RWPE2 (cell line): ENCODE measurements at regions not wholly inside any gene's neighbourhood (a gene's known extent, or its start where the extent isn't known, plus 50 kb on each side); places are given as distances from the start of the nearest gene placed in this dataset.

ENCODE experiments used
- ATAC-seq: fragments of 200-7000 bp; cut with Tn5 transposase; 3 replicates; pipeline ENCODE4 v1.9.1; 2021; ENCODE audit warnings: low read depth
- DNase-seq: peaks from one replicate; pipeline ENCODE4 v3.0.0-alpha.2; 2020; ENCODE audit warnings: low spot score
- H3K27ac ChIP-seq: fragments of 450-650 bp; 2 replicates; pipeline ENCODE4 v1.5.1; 2017; ENCODE audit warnings: mild to moderate bottlenecking; ENCODE audit not compliant: poor library complexity, severe bottlenecking
- H3K27me3 ChIP-seq: fragments of 250-450 bp; sonication (Bioruptor Pico); 2 replicates; pipeline ENCODE4 v1.5.1; 2021; ENCODE audit warnings: mild to moderate bottlenecking, moderate library complexity; ENCODE audit not compliant: insufficient read depth, poor library complexity, severe bottlenecking
- H3K36me3 ChIP-seq: fragments of 250-450 bp; sonication (Bioruptor Pico); 2 replicates; pipeline ENCODE4 v1.5.1; 2020; ENCODE audit warnings: low read depth, mild to moderate bottlenecking, moderate library complexity
- H3K4me1 ChIP-seq: fragments of 250-450 bp; sonication (Bioruptor Pico); 2 replicates; pipeline ENCODE4 v1.5.1; 2021; ENCODE audit warnings: mild to moderate bottlenecking, moderate library complexity; ENCODE audit not compliant: insufficient read depth, poor library complexity, severe bottlenecking
- H3K4me3 ChIP-seq: fragments of 250-450 bp; sonication (Bioruptor Pico); 2 replicates; pipeline ENCODE4 v1.5.1; 2021; ENCODE audit warnings: mild to moderate bottlenecking, moderate library complexity; ENCODE audit not compliant: severe bottlenecking
- H3K9me3 ChIP-seq: fragments of 250-450 bp; sonication (Bioruptor Pico); 2 replicates; pipeline ENCODE4 v1.5.1; 2021; ENCODE audit warnings: mild to moderate bottlenecking, moderate library complexity; ENCODE audit not compliant: severe bottlenecking
- CTCF ChIP-seq: fragments of 450-650 bp; IDR thresholded peaks from one replicate; pipeline ENCODE4 v1.5.1; 2017; ENCODE audit warnings: mild to moderate bottlenecking, moderate library complexity; ENCODE audit not compliant: poor library complexity, severe bottlenecking

GRCh38 chr1:5509664-5510452, 482.4 kb downstream of the NPHP4 start:
- H3K27me3 ChIP-seq: no peaks in the 10 kb centered on the region

GRCh38 chr1:5508669-5509330, 483.4 kb downstream of the NPHP4 start:
- no peaks in the 10 kb centered on the region for H3K4me1 ChIP-seq
- no peak for TF ChIP-seq CTCF
- H3K9me3 ChIP-seq: no peaks in the 10 kb centered on the region
- DNase-seq (no peak), ATAC-seq (no peak)
- no peak overlapping the region for H3K4me3 ChIP-seq
- H3K36me3 ChIP-seq: no peaks in the 10 kb centered on the region
- no peak overlapping the region for H3K27ac ChIP-seq
- no peaks in the 10 kb centered on the region for H3K27me3 ChIP-seq

More at GRCh38 chr1:5509664-5510452, 482.4 kb downstream of the NPHP4 start:
- Histone ChIP-seq H3K9me3 (no peaks in the 10 kb centered on the region), H3K4me3 (no peak overlapping the region), H3K36me3 (no peaks in the 10 kb centered on the region), H3K4me1 (no peaks in the 10 kb centered on the region), H3K27ac (no peak overlapping the region)
- TF ChIP-seq CTCF: peak; percentile 82
- no peak for DNase-seq
- peak; percentile 61; the same call in 1 of the 3 replicates for ATAC-seq

GRCh38 chr1:5507340-5507739, 484.9 kb downstream of the NPHP4 start:
- Histone ChIP-seq H3K27me3 (no peaks in the 10 kb centered on the region), H3K4me3 (no peak overlapping the region), H3K9me3 (no peaks in the 10 kb centered on the region), H3K27ac (no peak overlapping the region), H3K36me3 (no peaks in the 10 kb centered on the region), H3K4me1 (no peaks in the 10 kb centered on the region)
- ATAC-seq (no peak), DNase-seq (no peak)
- TF ChIP-seq CTCF: no peak

GRCh38 chr1:5506634-5507033, 485.6 kb downstream of the NPHP4 start:
- Histone ChIP-seq H3K27me3 (no peaks in the 10 kb centered on the region), H3K4me1 (no peaks in the 10 kb centered on the region), H3K36me3 (no peaks in the 10 kb centered on the region), H3K9me3 (no peaks in the 10 kb centered on the region), H3K4me3 (no peak overlapping the region), H3K27ac (no peak overlapping the region)
- no peak for ATAC-seq
- no peak for DNase-seq
- no peak for TF ChIP-seq CTCF

- no peak for ATAC-seq
- no peak for TF ChIP-seq CTCF
- H3K9me3 ChIP-seq: no peaks in the 10 kb centered on the region
- no peak overlapping the region for H3K27ac ChIP-seq
- no peaks in the 10 kb centered on the region for H3K27me3 ChIP-seq
- no peak overlapping the region for H3K4me3 ChIP-seq
- H3K36me3 ChIP-seq: no peaks in the 10 kb centered on the region
- H3K4me1 ChIP-seq: no peaks in the 10 kb centered on the region
- DNase-seq: no peak
These were observed 486.3 kb downstream of the NPHP4 start for GRCh38 chr1:5505944-5506343.
